Motor neuron (in vitro differentiated cells): ENCODE measurements at regions not wholly inside any gene's neighbourhood (a gene's known extent, or its start where the extent isn't known, plus 50 kb on each side); places are given as distances from the start of the nearest gene placed in this dataset.

Source experiments
- ATAC-seq, 8 experiments: fragments of 200-7000 bp; cut with Tn5 transposase; replicated peaks in 6 of 8; 2 replicates each; pipeline ENCODE4 v1.8.0; 2021; ENCODE audit warnings: mild to moderate bottlenecking in 8 of 8, moderate library complexity in 8 of 8
- H3K27ac ChIP-seq, 2 donors: fragments of 250-450 bp; sonication (Bioruptor Pico); 2 replicates each; pipeline ENCODE4 v1.9.0; 2021; ENCODE audit warnings: antibody characterized with exemption in 2 of 2, mild to moderate bottlenecking in 2 of 2, moderate library complexity in 1 of 2
- H3K4me1 ChIP-seq, 2 donors: fragments of 250-450 bp; sonication (Bioruptor Pico); replicated peaks in 1 of 2; 2 replicates each; pipeline ENCODE4 v1.6.1; 2021; ENCODE audit warnings: antibody characterized with exemption in 2 of 2, mild to moderate bottlenecking in 2 of 2, moderate library complexity in 1 of 2
- H3K4me3 ChIP-seq, 5 donors: fragments of 250-450 bp; sonication (Bioruptor Pico); 2 replicates each; pipeline ENCODE4 v1.9.0; 2021; ENCODE audit warnings: antibody characterized with exemption in 5 of 5, mild to moderate bottlenecking in 5 of 5, moderate library complexity in 4 of 5
- WGBS, 10 experiments: fragments of 450-650 bp; shearing (Covaris generic); methylation state at CpG; one replicate each; pipeline ENCODE4 v1.0.0; 2022; 5-methylcytosine and 5-hydroxymethylcytosine counted together
- in situ Hi-C, 9 experiments: fragments of 400-800 bp; cut with MboI; loops; one replicate each; pipeline ENCODE4 v1.15.0; 2021; ENCODE audit warnings: low sequenced_read_pairs in 9 of 9, low pct_unique_long_range_greater_than_20kb in 2 of 9; ENCODE audit not compliant: unreplicated experiment in 9 of 9

- Histone ChIP-seq H3K27ac (no peak overlapping the region), H3K4me3 (no peak overlapping the region), H3K4me1 (no peaks in the 10 kb centered on the region)
- 46 to 100% (median 75%) methylated on average over 1 to 7 of the region's 13 CpGs for WGBS, 10 experiments
- in situ Hi-C loops, result no loop called here
- ATAC-seq, result peak in 1 of 8 experiments; percentile 45
These were observed 124.9 kb upstream of the MAFB start for GRCh38 chr20:40813708-40814630.

- Histone ChIP-seq H3K4me1 (no peaks in the 10 kb centered on the region), H3K4me3 (no peak overlapping the region), H3K27ac (no peak overlapping the region)
- in situ Hi-C loops, result no loop called here
- 40 to 100% (median 63%) methylated on average over 1 to 2 of the region's 2 CpGs; no CpG with 5 or more reads in 3 of the 10 experiments for WGBS, 10 experiments
- ATAC-seq, result no peak
These were observed 125.6 kb upstream of the MAFB start for GRCh38 chr20:40814631-40814960.

DNA sequence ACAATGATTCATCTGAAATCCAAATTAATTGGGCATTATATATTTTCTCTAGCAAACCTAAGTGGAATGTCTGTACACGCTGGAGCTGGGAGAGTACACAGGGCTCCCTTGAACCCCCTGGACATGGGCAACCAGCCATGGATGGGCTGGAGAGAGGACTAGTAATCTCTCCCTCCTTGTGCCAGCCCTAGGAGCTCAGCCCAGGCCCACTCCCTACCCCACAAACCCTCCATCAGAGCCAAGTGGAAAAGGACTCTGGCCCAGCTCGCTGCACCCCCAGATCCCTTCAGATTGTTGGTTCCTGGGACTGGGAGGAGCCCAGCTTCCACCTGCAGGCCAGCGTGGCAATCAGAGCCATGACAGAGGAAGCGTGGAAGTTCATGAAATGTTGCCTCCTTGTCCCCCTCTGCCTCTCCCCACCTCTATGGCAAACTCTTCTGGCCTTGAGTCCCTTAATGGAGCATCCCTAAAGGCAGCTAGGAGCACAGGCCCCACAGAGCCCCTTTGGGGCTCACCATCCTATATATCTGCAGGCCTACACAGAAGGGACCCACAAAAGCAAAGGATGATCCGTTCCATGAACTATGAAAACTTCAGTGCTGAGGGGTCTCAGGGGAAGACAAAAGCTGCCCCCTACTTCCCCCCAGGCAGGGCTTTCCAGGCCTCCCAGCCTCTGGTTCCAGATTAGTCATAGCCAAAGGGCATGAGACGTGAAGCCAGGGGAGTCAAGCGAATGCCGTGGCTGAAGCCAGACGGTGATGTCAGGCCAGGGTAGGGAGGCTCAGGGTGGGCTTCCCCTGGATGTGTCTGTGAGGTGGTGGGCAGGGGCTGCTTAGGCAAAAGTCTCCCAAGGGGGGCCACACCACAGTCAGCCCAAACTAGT lies 126.4 kb upstream of the MAFB start:
- ATAC-seq, result no peak
- H3K4me1 ChIP-seq, result no peaks in the 10 kb centered on the region
- no peak overlapping the region for H3K4me3 ChIP-seq
- in situ Hi-C loops, result no loop called here
- 40 to 100% (median 86%) methylated on average over 1 to 3 of the region's 9 CpGs; no CpG with 5 or more reads in 4 of the 10 experiments for WGBS, 10 experiments
- no peak overlapping the region for H3K27ac ChIP-seq

DNA sequence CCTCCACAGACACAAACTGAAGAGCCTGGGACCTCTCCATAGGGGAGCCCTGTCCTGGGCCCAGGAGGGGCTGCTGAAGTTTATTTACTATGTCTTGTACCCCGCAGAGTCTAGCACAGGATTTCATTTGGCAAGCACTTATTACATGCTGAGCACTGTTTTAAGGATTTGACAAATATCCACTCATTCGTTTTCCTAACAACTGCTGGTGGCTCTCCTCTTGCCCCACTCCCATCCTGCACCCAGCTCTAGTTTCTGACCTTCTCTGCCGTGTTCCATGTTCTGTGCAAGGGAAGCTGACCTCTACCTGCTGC lies 127.0 kb upstream of the MAFB start:
- Histone ChIP-seq H3K4me3 (no peak overlapping the region), H3K27ac (no peak overlapping the region), H3K4me1 (peaks cover 2 to 4% of the 10 kb centered on the region in 2 donors)
- WGBS, 10 experiments, result 25 to 100% (median 71%) methylated on average over 1 to 2 of the region's 3 CpGs; no CpG with 5 or more reads in 4 of the 10 experiments
- ATAC-seq, result no peak
- in situ Hi-C loops, result no loop called here

GRCh38 chr20:40821429-40821828 lies 132.4 kb upstream of the MAFB start:
- Histone ChIP-seq H3K4me1 (peaks cover 5 to 7% of the 10 kb centered on the region in 2 donors), H3K27ac (no peak overlapping the region), H3K4me3 (no peak overlapping the region)
- peak in 5 of 8 experiments; percentile 27 to 96 (median 92) for ATAC-seq
- WGBS, 10 experiments, result 27 to 100% (median 51%) methylated on average over 1 to 5 of the region's 7 CpGs; no CpG with 5 or more reads in 1 of the 10 experiments
- in situ Hi-C loops, result no loop called here

GRCh38 chr20:40826699-40827098 lies 137.7 kb upstream of the MAFB start:
- Histone ChIP-seq H3K27ac (no peak overlapping the region), H3K4me1 (no peaks in the 10 kb centered on the region), H3K4me3 (no peak overlapping the region)
- no peak for ATAC-seq
- in situ Hi-C loops, result no loop called here

DNA sequence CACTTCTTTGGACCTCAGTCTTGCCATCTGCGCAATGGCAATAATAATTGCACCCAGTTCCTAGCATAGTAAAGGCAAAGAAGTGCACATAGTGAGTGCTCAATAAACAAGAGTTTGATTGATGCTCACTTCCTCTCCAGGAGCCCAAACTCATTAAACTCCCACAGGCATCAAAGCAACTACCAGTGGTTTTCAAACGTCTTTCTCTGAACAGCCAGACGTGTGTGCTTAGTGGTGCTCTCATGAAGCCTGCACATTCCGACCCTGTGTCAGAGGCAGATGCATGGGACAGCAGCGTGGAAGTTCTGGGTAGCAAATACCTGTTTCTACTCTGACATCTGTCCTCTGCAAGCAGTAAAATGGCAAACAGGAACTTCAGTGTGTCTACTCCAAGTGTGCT lies 146.3 kb upstream of the MAFB start:
- Histone ChIP-seq H3K4me3 (no peak overlapping the region), H3K4me1 (no peaks in the 10 kb centered on the region), H3K27ac (no peak overlapping the region)
- WGBS, 10 experiments, result 0 to 95% (median 61%) methylated on average over 1 to 5 of the region's 5 CpGs; no CpG with 5 or more reads in 4 of the 10 experiments
- ATAC-seq, result no peak
- in situ Hi-C loops, result no loop called here

- in situ Hi-C loops, result no loop called here
- no peak for ATAC-seq
- no peak overlapping the region for H3K27ac ChIP-seq
- WGBS, 10 experiments, result 0 to 100% (median 53%) methylated on average over 1 to 3 of the region's 3 CpGs; no CpG with 5 or more reads in 1 of the 10 experiments
- no peak overlapping the region for H3K4me3 ChIP-seq
- H3K4me1 ChIP-seq, result no peaks in the 10 kb centered on the region
These were observed 149.5 kb upstream of the MAFB start for GRCh38 chr20:40838509-40838908.

- 20 to 86% (median 70%) methylated on average over 1 of the region's 1 CpG; no CpG with 5 or more reads in 6 of the 10 experiments for WGBS, 10 experiments
- Histone ChIP-seq H3K4me3 (no peak overlapping the region), H3K27ac (no peak overlapping the region), H3K4me1 (peaks cover 5 to 17% of the 10 kb centered on the region in 2 donors)
- ATAC-seq, result peak in 3 of 8 experiments; percentile 28 to 58 (median 57)
- in situ Hi-C loops, result no loop called here
These were observed 154.2 kb upstream of the MAFB start for GRCh38 chr20:40843251-40843650.

DNA sequence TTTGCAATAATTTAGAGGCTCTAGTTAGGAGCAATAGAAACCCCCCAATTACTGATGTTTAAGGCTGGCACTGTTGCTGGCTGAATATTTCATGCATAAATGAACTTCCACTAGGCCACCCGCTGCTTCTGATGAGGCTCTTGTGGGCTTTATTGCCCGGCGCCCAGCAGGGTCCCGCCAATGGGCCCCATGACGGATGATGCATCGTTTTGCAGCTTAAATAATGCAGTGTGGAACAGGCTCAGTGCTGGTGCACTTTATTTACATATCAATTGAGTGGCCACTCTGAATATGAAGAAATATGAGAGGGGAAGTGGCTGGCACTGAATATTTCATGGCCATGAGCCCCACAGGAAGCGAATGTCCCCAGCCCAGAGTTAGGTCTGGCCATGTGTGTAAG lies 155.3 kb upstream of the MAFB start:
- H3K4me3 ChIP-seq, result no peak overlapping the region
- H3K27ac ChIP-seq, result no peak overlapping the region
- in situ Hi-C loops, result no loop called here
- WGBS, 10 experiments, result 0 to 83% (median 30%) methylated on average over 1 to 7 of the region's 7 CpGs; no CpG with 5 or more reads in 2 of the 10 experiments
- peaks cover 14 to 28% of the 10 kb centered on the region in 2 donors for H3K4me1 ChIP-seq
- ATAC-seq, result peak in 1 of 8 experiments; percentile 71

- no peak overlapping the region for H3K4me3 ChIP-seq
- WGBS, 10 experiments, result 13 to 40% (median 33%) methylated on average over 1 to 7 of the region's 11 CpGs; no CpG with 5 or more reads in 3 of the 10 experiments
- H3K27ac ChIP-seq, result no peak overlapping the region
- in situ Hi-C loops, result no loop called here
- ATAC-seq, result peak in 5 of 8 experiments; percentile 10 to 60 (median 56)
- H3K4me1 ChIP-seq, result peaks cover 14 to 37% of the 10 kb centered on the region in 2 donors
These were observed 159.1 kb upstream of the MAFB start for GRCh38 chr20:40848096-40848495.

DNA sequence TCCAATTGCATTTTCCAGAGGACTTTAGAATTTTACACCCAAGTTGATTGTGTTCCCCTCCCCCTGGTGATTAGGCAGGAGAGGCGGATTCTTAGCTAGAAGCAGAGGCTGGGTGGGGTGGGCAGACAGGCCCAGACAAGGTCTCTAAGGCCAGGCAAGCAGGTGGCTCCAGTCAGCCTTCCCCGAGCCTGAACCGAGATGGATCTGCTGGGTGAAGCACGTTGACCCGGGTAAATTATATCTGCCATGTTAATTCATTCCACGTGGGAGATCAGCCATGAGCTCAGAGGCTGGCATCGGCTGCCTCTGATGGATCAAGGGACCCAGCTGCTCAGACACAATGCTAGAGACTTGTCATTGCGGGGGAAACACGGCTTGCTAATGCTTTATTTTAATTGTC lies 159.5 kb upstream of the MAFB start:
- WGBS, 10 experiments, result 0 to 60% (median 24%) methylated on average over 1 to 7 of the region's 9 CpGs; no CpG with 5 or more reads in 4 of the 10 experiments
- H3K4me3 ChIP-seq, result no peak overlapping the region
- ATAC-seq, result peak in 7 of 8 experiments; percentile 12 to 94 (median 92)
- H3K4me1 ChIP-seq, result peaks cover 14 to 37% of the 10 kb centered on the region in 2 donors
- peak overlapping the region in 1 of 2 donors; percentile 12 for H3K27ac ChIP-seq
- in situ Hi-C loops, result no loop called here

- in situ Hi-C loops, result no loop called here
- Histone ChIP-seq H3K4me1 (peaks cover 14 to 31% of the 10 kb centered on the region in 2 donors), H3K4me3 (no peak overlapping the region), H3K27ac (no peak overlapping the region)
- ATAC-seq, result no peak
These were observed 160.4 kb upstream of the MAFB start for GRCh38 chr20:40849456-40849855.
